ENCODE measurements at regions not wholly inside any gene's neighbourhood (a gene's known extent, or its start where the extent isn't known, plus 50 kb on each side); places are given as distances from the start of the nearest gene placed in this dataset.

DNA sequence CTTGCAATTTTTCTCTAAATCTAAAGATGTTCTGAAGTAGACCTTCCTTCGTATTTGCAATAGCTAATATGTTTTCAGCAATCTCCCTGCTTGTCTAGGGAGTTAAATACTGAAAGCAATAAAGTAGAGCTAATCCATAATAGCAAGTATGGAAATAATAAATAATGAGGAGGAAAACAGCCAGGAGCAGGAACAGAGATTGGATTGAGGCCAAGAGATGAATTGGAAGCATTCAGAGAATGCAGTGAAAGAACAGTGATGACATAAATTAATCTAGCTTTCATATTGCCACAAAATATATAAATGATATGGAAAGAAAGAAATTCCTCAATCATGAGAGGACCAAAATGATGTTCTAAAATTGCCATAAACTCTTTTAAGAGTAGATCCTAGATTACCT is 679.7 kb downstream of the METTL4 start:
- DNase-seq, result no peak

DNA sequence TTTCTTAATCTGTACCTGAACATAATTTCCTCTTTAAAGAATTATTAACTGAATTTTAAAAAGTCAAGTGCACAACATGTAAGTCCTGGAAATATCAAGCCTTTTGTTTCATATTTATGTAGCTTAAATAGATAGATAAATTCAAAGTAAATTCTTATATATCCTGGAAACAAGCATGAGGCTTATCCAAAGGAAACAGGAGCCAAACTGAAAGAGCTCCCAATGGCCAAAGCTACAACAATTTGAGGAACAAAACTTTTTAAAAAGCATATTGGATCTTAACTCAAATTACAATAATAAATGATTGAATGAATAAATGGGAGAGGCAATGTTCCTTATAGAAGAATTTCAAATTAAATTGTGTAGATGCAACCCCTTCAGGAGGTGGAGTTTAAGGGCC is 679.1 kb downstream of the METTL4 start:
- DNase-seq, result no peak

DNA sequence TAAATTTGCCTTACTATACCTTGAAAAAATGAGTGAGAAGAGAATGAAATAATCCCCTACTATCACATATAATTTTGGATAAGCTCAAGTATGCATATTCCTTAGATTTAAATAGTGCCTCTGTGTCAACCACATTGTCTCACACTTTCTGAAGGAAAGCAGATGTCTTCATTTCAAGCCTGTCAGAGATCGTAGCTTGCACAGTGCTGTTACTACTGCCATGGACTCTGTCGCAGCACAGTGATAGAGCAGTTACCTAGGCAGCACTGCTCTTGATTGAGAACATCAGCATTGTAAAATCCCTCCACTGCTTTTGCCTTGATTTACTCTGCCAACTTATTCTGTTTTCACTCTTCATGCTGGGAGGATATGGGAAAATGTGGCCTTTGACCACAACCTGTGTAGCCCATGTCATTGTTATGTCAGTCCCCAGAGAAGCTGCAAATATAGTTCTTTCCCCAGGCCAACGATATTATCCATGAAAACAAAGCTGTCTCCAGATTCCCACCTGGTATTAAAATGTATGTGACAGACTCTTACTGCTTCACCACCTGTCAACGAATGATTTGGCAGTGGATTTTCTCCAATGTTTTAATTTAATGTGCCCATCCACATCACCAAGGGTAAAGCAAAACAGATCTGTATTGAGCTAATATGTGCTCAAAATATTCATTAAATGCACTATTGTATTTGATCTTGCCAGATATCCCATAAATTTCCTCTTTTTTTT is 675.7 kb downstream of the METTL4 start:
- no peak for DNase-seq

DNA sequence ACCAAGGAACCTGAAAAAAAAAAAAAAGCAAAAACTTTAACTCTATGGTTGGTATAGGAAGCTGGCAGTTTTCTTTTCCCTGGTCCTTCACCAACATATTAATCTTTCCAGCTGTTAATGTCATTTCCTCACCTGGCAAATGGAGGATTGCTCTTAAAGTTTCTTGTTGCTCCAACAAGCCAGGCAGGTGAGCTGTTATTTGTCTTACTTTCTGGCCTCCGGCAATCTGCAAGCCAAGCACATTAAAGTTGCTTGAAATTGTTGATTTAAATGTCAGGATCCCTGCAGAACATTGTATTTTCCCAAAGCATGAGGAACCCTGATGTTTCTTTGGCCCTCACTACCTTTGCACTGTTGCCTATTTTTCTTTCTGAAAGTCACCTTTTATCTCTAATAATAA is 664.9 kb downstream of the METTL4 start:
- DNase-seq, result no peak

DNA sequence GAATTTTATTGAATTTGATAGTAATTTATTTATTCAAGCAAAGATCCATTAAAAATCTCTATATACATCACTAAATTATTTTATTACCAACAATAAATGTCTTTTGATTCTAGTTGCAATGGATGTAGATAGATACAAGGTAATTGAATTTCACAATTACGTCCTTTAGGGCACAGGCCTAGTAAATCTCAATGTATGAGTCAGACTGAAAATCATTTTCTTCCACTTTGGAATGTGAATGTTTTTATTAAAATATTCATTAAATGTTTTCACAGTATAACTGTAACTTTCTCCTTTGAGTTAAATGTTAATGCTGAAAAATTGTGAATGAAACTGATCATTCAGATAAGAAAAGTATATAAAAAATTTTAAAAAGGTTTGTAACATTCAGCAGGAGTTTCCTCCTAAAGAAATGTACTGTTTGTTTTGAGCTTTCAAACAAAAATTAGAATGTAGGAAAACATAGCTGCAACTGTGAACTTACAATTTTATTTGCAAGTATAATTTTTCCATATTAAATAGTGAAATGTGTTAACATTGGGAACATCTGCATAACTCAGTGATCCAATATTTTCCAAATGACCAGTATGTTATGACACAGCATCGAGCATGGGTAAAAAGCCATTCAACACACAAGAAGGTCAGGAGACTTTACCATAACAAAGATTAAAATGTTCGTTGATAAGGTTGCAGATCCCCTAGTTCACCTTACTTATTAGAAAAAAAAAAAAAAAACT is 663.7 kb downstream of the METTL4 start:
- no peak for DNase-seq

DNA sequence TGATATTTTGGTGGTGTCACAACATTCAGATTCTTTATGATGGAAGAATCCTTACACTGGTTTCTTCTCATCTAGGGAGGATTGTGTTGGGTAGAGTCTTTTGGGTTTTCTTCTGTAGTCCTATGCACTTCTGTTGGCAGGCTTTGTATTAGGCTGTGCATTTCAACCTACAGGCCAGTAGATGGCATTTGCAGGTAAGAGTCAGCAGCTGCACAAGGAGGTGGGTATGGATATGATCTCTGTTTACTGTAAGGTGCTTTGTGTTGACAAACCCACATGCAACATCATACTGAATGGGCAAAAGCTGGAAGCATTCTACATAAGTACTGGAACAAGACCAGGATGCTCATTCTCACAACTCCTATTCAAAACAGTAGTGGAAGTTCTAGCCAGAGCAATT is 656.8 kb downstream of the METTL4 start:
- DNase-seq, result no peak

DNA sequence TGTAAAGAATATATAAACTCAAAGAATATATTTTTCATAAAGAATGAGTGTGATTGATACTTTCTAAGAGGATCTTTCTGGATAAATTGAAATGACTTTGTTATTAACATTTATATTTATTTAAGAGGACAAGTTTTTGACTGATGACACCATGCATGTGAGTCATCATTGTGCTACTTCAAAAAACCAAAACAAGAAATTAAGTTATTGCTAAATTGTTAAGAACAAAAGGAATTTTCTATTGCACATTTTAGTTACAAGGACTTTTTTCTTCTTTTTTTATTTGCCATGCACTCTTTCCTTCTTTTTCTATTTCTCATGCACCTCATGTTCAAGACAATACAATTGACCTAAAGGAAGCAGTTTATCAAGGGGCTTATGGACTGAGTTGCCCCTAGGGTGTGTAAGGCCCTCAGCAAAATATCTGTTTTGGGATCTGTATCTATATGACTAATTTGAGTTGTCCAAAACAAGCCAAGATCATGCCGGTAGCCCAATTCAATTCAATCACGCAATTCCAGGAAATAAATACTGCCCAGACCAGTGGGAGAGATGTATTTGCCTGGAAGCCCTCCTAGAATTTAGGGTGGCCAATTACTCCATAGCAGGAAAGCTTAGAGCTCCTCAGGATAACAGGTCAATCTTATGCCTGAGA is 654.3 kb downstream of the METTL4 start:
- no peak for DNase-seq

DNA sequence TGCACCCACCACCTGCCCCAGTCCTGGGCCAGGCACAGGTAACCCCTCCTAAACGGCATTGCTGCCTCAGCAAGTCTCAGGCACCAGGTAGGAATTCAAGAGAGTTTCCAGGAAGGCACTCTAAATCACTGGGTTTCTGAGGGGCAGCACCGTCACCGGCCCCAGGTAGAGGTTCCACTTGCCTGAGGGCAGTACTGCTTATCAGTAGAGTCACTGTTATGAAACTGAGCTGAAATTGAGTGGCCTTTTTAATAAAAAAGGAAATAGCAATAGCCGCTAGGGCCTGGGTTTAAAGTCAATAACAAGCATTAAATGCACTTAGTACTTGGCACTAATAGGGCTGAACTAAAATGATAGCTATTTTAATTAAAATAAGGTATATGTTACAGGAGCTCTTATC is 653.7 kb downstream of the METTL4 start:
- no peak for DNase-seq

DNA sequence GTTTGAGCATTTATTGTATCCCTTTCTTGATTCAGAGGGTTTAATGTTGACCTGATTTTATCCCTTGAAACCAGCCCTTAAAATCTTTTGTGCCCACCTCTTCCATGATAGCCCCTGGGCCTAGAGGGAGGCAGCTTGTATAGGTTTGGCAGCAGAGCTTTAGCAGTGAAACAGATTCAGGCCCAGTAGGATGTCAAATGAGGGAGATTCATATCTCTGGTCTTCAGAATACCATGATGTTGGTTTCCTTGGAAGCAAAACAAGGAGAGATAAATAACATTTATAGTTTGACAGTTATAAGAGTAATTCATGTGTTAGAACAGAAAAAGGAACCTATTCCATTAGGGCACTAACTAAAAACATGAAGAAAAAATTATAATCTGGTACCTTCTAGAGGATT is 649.2 kb downstream of the METTL4 start:
- no peak for DNase-seq

DNA sequence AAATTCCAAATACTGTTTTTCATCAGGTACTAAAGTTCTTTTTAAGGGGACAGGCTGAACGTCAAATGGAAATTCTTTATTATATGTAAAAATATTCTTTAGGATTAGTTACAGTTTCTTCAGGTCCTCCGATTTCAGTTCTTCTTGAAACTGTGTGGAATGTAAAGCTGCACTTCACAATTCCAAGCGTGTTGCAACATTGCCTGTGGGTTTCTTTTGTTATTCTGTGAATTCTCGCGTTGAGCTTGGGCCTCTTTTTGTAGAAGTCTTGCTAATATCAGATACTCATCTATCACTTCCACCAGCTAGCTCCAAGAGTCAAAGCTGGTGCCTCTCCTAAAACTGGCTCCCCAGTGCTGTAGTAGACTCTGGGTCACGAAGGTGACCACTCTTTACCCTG is 642.6 kb downstream of the METTL4 start:
- DNase-seq, result no peak

DNA sequence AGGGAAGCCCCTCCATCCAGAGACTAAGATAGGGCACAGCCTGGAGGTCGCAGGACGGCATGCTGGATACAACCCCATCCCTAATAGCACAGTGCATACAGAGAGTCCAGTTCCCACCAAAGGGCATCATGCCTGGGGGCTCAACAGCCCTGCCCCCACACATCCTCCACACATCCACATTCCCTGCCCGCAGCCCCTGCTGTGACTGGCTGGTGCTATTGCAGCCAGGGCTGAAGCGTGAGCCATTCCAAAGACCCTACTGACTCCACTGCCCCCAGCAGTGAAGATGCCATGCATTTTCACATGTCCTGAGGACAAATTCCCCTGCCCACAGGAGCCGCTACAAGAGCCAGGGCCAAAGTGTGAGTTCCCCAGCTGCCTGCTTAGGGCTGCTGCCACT is 641.6 kb downstream of the METTL4 start:
- DNase-seq, result no peak

DNA sequence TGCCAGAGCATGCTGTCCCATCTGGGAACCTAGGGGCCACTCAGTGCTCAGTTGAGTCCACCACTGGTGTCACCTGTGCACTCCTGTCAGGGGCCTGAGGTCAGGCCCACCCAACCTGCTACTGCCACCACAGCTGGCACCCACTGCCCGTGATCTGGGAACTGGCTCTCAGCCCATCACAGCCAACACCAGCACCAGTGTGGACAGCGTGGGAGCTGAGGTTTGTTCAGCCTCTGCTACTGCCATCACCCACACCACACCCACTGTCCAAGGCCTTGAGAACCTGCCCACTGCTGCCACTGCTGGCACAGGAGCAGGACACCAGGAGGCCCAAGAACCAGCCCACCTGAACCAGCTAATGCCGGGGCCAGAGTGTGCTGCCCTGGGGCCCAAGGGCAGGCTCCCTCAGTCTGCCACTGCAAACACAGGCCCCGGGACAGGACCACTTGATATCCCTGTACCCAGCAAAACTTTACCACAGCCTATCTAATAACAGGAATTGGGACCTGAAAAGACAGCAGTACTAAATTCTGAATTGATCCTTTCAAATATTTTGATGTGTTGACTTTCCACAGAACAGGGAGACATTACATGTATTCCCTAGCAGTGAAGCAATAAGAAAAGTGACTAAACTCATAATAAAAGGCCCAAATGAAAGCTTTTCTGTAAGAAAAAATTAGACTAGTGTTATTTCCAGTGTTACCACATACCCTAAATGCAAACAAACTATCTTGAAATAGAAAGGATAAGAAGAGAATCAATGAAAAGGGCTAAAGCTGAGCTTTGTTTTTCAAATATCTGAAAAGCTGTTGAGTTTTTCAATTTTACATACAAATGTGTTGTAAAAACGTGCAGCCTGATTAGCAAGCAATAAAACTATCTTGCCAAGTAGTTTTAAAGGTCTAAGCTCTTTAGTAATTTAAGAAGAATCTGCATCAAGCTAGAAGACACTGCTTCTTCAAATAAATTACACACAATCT is 640.7 kb downstream of the METTL4 start:
- DNase-seq, result no peak

DNA sequence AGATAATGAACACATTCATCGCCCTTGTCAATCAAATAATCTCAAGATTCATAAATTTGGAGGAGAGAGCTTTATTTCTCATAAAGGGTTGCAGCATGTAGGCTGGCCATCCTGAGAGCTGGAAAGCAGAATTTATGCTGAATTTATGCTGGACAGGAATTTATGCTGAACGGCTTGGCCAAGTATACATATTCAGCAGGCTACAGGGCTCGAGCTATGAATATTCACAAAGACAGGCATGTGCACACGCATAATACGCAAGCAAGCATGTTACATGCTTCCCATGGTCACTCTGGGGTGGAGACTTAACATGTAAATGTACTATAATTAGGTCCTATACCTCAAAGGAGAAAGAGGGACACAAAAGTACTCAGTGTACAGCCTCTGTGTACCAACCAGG is 618.8 kb downstream of the METTL4 start:
- DNase-seq, result no peak

DNA sequence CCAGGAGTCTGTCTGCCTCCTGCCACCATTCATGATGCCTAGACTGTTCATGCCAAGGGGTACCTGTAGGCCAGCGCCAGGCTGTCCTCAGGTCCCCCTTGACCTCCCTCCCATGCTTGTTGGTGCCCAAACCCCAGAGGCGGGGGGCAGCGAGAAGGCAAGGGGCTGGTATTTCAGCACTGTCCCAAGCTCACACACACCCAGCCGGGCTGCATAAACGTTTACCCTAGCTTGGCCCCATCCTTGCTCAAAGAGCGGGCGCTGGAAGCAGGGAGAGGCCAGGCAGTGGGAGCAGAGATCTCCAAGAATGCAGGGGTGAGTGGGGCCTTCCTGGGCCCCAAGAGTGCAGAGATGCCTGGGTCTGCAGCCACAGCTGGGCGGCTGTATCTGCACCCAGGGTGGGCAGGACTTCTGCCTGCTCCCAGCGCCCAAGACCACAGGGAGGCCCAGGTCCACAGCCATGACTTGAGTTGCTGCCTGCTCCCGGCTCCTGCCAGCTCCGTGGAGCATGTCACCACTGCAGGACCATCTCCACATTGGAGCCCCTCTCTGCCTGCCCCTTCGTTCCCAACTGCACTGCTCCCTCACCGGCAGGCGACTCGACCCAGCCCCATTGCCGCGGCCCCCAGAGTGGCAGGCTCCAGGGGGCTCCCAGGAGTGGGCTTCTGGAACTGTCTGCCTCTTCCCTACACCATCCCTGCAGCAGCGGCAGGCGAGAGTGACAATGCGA is 616.6 kb downstream of the METTL4 start:
- no peak for DNase-seq

DNA sequence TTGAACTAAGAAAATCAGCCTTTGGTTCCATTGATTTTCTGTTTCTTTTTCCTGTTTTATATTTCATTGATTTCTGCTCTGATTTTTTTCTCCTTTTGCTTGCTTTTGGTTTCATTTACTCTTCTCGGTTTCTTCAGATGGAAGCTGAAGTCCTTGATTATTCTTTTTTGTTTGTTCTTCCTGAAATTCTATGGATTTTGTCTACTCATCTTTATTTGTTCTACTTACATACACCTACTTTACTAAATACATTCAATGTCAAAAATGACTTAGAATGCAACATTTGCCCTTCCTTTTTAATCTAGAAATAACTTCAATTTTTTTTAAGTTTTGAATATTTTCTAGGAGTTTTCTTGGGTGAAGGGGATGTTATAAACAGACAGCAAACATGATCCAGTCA is 612.5 kb downstream of the METTL4 start:
- DNase-seq, result no peak

DNA sequence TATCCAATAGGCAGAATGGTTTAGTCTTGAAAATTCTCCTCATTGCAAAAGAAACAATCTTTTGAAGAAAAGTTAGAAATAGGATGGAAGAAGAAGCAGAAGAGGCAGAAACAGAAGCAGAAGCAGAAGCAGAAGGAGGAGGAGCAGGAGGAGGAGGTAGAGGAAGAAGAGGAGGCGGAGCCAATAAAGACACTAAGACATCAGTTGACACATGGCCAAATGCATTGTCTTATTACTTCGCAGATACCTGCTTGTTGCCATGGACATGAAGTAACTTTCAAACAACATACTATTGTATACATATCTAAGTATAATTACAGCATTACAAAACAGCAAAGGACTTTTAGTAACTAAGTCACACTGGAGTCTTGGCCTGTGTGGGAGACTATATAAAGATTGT is 606.3 kb downstream of the METTL4 start:
- DNase-seq, result no peak

DNA sequence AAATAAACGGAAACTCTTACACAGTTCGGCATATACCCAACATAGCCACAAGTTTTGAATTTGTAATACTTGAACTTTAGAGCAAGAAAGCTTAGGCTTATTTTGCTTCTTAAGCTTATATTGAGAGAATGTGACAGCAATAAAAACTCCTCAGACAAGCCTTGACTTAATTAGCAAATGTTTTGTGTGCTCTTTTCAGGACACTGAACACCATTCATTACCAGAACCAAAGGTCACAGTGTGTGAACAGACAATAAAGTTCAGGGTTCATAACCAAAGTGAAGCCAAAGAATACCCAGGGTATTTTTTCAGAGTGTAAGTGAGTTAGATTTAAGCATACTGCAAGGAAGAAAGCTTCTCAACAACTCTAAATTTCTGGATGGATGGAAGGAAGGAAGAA is 605.8 kb downstream of the METTL4 start:
- DNase-seq, result no peak

DNA sequence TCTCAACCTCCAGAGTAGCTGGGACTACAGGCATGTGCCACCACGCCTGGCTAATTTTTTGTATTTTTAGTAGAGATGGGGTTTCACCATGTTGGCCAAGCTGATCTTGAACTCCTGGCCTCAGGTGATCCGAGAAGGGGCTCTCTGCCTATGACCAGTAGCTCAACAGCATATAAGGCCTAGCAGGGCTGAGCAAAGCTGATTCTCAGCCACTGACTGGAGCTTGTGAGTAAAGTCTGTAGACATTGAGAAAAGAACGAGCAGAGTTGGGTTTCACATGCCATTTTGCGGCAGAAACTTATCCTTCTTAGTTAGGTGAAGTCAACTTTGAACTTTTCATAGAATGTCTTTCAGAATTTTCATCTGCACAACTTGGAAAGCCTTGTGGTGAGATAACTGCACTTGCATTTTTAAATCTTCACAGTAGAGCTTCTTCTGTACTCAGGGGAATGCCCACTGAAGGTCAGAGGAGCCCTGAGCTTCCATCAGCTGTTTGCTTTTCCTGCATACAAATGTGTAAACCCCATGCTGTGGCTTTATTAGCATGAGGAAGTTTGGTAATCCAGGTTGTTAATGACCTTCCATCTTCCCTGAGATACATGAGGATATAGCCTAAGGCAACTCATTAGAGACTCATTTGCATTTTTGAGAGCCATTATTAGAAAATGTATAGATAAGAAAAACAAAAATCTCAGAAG is 602.4 kb downstream of the METTL4 start:
- DNase-seq, result no peak

DNA sequence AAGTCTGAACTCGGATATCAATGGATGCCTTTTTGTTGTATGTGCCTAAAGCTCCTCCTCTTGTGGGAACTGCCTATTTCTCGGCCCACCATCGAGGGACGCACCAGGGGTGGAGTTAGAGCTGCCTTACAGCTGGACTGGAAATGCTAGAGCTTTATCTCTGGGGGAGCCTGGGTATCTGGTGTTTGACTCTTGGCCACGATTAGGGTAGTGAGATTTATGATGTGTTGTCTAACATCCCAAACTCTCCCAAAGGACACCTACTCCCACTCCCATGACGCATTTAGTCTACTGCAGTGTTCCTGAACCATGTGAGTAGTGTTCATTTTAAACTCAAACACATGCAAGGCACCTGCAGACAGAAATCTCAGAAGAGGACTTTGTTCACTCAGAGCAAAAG is 594.8 kb downstream of the METTL4 start:
- DNase-seq, result no peak

DNA sequence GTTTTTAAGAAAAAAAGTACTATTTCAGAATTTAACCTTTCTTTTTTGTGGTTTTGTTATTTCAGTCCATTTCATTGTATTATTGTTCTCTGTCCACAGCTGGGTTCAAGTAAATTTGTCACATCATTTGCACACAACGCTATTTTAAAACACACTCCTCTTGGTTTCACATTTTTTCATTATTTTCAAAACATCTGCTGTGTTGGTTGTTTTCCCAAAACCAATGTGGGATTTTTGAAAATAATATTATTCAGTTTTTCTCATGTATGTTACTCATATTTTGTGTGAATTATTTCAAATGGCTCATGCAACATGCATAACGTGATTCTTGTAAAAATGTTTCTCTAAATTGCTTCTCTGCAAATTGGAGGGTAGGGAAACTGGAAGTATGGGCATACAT is 589.2 kb downstream of the METTL4 start:
- DNase-seq, result no peak

DNA sequence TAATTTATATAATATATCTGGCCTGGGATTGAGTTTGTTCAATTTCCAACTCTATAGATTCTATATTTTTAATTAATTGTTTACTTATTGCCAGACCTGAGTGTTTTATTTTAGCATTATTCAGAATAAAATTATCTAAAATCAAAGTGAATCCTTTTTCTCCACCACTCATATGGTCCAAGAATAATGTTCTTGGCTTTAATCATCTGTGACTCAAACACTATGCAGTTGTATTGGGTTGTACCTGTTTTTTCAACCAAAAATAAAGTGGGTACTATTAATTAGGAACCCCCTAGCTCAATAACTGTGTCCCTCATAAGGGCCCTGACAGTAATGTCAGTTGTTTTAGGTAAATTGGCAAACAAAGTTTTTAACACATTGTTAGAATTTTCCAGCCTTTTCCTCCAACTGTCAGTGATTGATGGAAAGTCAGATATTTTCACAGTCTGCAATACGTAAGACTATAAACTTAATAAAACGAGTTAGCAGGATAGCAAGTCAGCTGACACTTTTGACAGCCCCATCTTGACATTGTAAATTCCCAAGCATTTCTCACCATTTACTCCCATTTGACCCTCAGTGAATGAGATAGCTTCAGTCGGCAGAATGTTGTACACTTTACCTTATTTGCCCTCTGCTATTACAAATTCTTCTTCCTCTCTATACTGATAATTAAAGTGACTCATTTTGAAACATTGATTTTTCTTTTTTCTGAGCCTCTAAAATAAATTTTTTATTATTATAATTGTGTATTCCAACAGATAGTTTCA is 587.4 kb downstream of the METTL4 start:
- no peak for DNase-seq

Measured in NCI-H1694 treated with DMSO at 0.1 percent for 48 hours (cell line).